K562 (cell line): ENCODE measurements at regions not wholly inside any gene's neighbourhood (a gene's known extent, or its start where the extent isn't known, plus 50 kb on each side); places are given as distances from the start of the nearest gene placed in this dataset.
A peak's percentile ranks its signal among the peaks of the same experiment; 100 is the strongest.

ENCODE experiments used
- CHD4 ChIP-seq: fragments of 200-600 bp; sonication (generic); IDR thresholded peaks from 3 replicates; pipeline ENCODE4 v1.6.1; 2012; ENCODE audit warnings: low read depth, mild to moderate bottlenecking, mixed read lengths, low read length, inconsistent platforms; ENCODE audit not compliant: insufficient read depth, insufficient replicate concordance, poor library complexity, severe bottlenecking
- DACH1 ChIP-seq: fragments of 450-650 bp; IDR thresholded peaks from 2 replicates; pipeline ENCODE4 v1.6.1; 2018; ENCODE audit not compliant: partially characterized antibody
- EP300 ChIP-seq: IDR thresholded peaks from 2 replicates; pipeline ENCODE4 v1.6.1; 2012; ENCODE audit warnings: low read length, improper control_type of control experiment
- HSF4 ChIP-seq: fragments of 250-450 bp; sonication (Bioruptor Pico); IDR thresholded peaks from 2 replicates; pipeline ENCODE4 v2.1.2; 2022; ENCODE audit warnings: mild to moderate bottlenecking, moderate library complexity, borderline replicate concordance
- KLF13 ChIP-seq: fragments of 450-650 bp; IDR thresholded peaks from 2 replicates; pipeline ENCODE4 v1.6.1; 2016; ENCODE audit warnings: missing genetic modification characterization, low read depth, mild to moderate bottlenecking, missing compliant biosample characterization, moderate library complexity, borderline replicate concordance
- LEF1 ChIP-seq: fragments of 450-650 bp; IDR thresholded peaks from 2 replicates; pipeline ENCODE4 v1.6.1; 2016; ENCODE audit warnings: mild to moderate bottlenecking
- NR1H2 ChIP-seq: sonication (generic); formaldehyde crosslinking; IDR thresholded peaks from 2 replicates; pipeline ENCODE4 v1.4.0; 2020; ENCODE audit warnings: mild to moderate bottlenecking, missing genetic modification reagents
- RBM14 ChIP-seq: fragments of 200-400 bp; formaldehyde crosslinking; IDR thresholded peaks from 2 replicates; pipeline ENCODE4 v1.6.1; 2018; ENCODE audit warnings: low read depth, mild to moderate bottlenecking, low read length, moderate library complexity, borderline replicate concordance; ENCODE audit not compliant: insufficient read depth
- SIX5 ChIP-seq, 2 experiments: IDR thresholded peaks; 2 replicates each; pipeline ENCODE4 v1.6.1; 2011; ENCODE audit warnings: low read length in 2 of 2, borderline replicate concordance in 1 of 2, low read depth in 1 of 2, mild to moderate bottlenecking in 1 of 2, moderate library complexity in 1 of 2; ENCODE audit not compliant: insufficient read depth in 1 of 2
- SMARCE1 ChIP-seq: fragments of 450-650 bp; IDR thresholded peaks from 2 replicates; pipeline ENCODE4 v1.7.1; 2016; ENCODE audit warnings: mild to moderate bottlenecking
- SPI1 ChIP-seq: IDR thresholded peaks from 2 replicates; pipeline ENCODE4 v1.6.1; 2011; ENCODE audit warnings: low read depth, low read length, control low read depth, borderline replicate concordance
- TEAD4 ChIP-seq, 2 experiments: sonication (generic) in 1 of 2; formaldehyde crosslinking in 1 of 2; IDR thresholded peaks; 2 replicates each; pipeline versions ENCODE4 v1.6.1 to v1.8.0; 2012 to 2022; ENCODE audit warnings: borderline replicate concordance in 1 of 2, inconsistent platforms in 1 of 2, low read length in 1 of 2, mild to moderate bottlenecking in 1 of 2, missing genetic modification reagents in 1 of 2
- ZNF311 ChIP-seq: fragments of 250-450 bp; sonication (Bioruptor Pico); IDR thresholded peaks from 2 replicates; pipeline ENCODE4 v1.4.0; 2020; ENCODE audit warnings: mild to moderate bottlenecking, moderate library complexity
- ZZZ3 ChIP-seq: fragments of 450-650 bp; IDR thresholded peaks from 2 replicates; pipeline ENCODE4 v1.6.1; 2016; ENCODE audit warnings: antibody characterized with exemption, mild to moderate bottlenecking, moderate library complexity
- TF ChIP-seq, protein P1 (sequence below): sonication (generic); formaldehyde crosslinking; IDR thresholded peaks from 2 replicates; pipeline ENCODE4 v1.8.0; 2022; ENCODE audit warnings: mild to moderate bottlenecking, missing genetic modification reagents
- TF ChIP-seq, protein P2 (sequence below): fragments of 450-650 bp; IDR thresholded peaks from 2 replicates; pipeline ENCODE4 v1.6.1; 2017; ENCODE audit warnings: mild to moderate bottlenecking, moderate library complexity
- TF ChIP-seq, protein P3 (sequence below): fragments of 450-650 bp; formaldehyde crosslinking; IDR thresholded peaks from 2 replicates; pipeline ENCODE4 v1.4.0; 2022; ENCODE audit warnings: missing genetic modification characterization
- TF ChIP-seq, protein P4 (sequence below): fragments of 450-650 bp; IDR thresholded peaks from 2 replicates; pipeline ENCODE4 v1.6.1; 2016; ENCODE audit warnings: low read depth, mild to moderate bottlenecking, moderate library complexity
- TF ChIP-seq, protein P5 (sequence below): fragments of 250-450 bp; sonication (Bioruptor Pico); IDR thresholded peaks from 2 replicates; pipeline ENCODE4 v1.8.0; 2021; ENCODE audit warnings: moderate library complexity, mild to moderate bottlenecking, inconsistent platforms

DNA sequence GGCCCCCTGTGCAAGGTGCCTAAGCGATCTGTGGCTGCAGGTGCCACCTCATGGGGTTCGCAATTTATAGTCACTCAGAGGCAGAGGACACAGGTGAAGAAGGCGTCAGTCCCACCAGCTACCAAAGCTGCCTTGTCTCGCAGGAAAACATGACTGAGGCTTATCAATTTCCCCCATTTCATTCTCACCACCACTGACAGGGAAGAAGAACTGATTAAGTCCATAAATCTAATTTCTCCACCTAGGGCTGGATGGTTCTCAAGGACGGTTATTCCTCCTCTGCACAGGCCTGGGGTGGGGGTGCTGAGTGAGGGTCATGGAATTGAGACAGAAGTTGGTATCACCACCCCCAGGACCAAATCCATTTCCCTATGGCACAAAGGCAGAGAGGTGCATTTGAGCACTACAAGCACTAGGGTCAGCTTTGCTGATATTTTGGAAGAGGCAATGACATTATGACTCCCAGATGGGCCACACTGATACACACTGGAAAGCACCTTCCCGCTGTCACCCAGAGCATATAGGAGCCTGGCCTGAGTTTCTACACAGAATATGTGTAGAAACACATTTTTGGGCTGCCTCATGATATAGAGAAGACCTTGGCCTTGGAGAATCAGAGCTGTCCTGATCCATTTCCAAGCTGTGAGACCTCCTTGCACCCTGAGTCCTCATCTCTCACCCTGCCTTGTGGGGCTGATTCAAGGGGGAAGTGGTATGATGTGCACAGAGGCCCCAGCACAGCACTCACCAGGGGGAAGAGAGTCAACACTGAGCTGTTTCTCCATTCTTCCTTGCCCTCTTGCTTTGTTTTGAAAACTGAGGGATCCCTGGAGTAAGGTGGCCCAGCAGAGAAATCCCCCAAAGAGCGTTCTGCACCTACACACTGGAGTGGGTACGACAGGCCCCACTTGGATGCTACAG lies 59.4 kb downstream of the PITPNM2 start (continued):
- TF ChIP-seq DACH1 (no peak), SPI1 (peak; percentile 37; the same call in 1 of the 2 replicates), SMARCE1 (no peak), LEF1 (no peak), RBM14 (no peak), ZZZ3 (no peak), SIX5 (IDR thresholded peaks at IDR 0.05; ENCODE audit: borderline replicate concordance in 1 of 2, insufficient read depth in 1 of 2, low read depth in 1 of 2, low read length in 2 of 2) (no peak), ZNF311 (CRISPR knock-in tag) (no peak), KLF13 (tag) (no peak), HSF4 (CRISPR knock-in tag) (no peak), CHD4 (no peak), NR1H2 (CRISPR knock-in tag) (no peak), EP300 (peak; percentile 10; the same call in 1 of the 2 replicates), TEAD4 (IDR thresholded peaks at IDR 0.05; ENCODE audit: low read length) (peak; percentile 56), TEAD4 (CRISPR knock-in tag; IDR thresholded peaks at IDR 0.05; ENCODE audit: borderline replicate concordance) (no peak)
- TF ChIP-seq, protein P1, sequence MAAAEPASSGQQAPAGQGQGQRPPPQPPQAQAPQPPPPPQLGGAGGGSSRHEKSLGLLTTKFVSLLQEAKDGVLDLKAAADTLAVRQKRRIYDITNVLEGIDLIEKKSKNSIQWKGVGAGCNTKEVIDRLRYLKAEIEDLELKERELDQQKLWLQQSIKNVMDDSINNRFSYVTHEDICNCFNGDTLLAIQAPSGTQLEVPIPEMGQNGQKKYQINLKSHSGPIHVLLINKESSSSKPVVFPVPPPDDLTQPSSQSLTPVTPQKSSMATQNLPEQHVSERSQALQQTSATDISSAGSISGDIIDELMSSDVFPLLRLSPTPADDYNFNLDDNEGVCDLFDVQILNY (CRISPR knock-in tag), result no peak
- TF ChIP-seq, protein P2, sequence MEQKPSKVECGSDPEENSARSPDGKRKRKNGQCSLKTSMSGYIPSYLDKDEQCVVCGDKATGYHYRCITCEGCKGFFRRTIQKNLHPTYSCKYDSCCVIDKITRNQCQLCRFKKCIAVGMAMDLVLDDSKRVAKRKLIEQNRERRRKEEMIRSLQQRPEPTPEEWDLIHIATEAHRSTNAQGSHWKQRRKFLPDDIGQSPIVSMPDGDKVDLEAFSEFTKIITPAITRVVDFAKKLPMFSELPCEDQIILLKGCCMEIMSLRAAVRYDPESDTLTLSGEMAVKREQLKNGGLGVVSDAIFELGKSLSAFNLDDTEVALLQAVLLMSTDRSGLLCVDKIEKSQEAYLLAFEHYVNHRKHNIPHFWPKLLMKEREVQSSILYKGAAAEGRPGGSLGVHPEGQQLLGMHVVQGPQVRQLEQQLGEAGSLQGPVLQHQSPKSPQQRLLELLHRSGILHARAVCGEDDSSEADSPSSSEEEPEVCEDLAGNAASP, result no peak
- TF ChIP-seq, protein P3, sequence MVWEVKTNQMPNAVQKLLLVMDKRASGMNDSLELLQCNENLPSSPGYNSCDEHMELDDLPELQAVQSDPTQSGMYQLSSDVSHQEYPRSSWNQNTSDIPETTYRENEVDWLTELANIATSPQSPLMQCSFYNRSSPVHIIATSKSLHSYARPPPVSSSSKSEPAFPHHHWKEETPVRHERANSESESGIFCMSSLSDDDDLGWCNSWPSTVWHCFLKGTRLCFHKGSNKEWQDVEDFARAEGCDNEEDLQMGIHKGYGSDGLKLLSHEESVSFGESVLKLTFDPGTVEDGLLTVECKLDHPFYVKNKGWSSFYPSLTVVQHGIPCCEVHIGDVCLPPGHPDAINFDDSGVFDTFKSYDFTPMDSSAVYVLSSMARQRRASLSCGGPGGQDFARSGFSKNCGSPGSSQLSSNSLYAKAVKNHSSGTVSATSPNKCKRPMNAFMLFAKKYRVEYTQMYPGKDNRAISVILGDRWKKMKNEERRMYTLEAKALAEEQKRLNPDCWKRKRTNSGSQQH (CRISPR knock-in tag), result no peak
- TF ChIP-seq, protein P4, sequence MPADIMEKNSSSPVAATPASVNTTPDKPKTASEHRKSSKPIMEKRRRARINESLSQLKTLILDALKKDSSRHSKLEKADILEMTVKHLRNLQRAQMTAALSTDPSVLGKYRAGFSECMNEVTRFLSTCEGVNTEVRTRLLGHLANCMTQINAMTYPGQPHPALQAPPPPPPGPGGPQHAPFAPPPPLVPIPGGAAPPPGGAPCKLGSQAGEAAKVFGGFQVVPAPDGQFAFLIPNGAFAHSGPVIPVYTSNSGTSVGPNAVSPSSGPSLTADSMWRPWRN, result no peak
- TF ChIP-seq, protein P5, sequence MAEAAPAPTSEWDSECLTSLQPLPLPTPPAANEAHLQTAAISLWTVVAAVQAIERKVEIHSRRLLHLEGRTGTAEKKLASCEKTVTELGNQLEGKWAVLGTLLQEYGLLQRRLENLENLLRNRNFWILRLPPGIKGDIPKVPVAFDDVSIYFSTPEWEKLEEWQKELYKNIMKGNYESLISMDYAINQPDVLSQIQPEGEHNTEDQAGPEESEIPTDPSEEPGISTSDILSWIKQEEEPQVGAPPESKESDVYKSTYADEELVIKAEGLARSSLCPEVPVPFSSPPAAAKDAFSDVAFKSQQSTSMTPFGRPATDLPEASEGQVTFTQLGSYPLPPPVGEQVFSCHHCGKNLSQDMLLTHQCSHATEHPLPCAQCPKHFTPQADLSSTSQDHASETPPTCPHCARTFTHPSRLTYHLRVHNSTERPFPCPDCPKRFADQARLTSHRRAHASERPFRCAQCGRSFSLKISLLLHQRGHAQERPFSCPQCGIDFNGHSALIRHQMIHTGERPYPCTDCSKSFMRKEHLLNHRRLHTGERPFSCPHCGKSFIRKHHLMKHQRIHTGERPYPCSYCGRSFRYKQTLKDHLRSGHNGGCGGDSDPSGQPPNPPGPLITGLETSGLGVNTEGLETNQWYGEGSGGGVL (CRISPR knock-in tag), result no peak
